GM19351 (cell line): ENCODE measurements at regions not wholly inside any gene's neighbourhood (a gene's known extent, or its start where the extent isn't known, plus 50 kb on each side); places are given as distances from the start of the nearest gene placed in this dataset.

ENCODE experiments used
- ATAC-seq: cut with Tn5 transposase; IDR thresholded peaks from one replicate; pipeline ENCODE4 v1.9.1; 2021; ENCODE audit warnings: mild to moderate bottlenecking, moderate library complexity; ENCODE audit not compliant: unreplicated experiment

DNA sequence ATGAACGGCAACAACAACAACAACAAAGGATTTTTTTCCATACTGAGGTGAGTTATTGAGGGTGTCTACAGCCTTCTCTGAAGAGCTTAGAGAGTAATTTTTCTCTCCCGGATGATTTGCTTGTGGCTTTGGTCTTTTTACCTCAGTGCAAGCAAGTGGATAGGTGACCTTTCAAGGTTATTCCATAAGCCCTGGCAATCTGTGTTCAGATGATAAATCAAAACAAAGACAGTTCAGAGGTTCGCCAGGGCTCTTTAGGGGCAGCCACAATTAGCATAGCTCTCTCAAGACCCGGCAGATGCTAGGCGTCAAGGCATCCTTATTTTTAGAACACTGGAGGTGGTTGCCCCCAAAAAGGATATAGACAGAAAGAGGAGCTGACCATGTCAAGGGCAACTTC is 417.9 kb upstream of the C9orf72 start:
- no peak for ATAC-seq

GRCh38 chr9:28001096-28001495 is 427.8 kb upstream of the C9orf72 start:
- no peak for ATAC-seq

GRCh38 chr9:28004900-28005299 is 431.6 kb upstream of the C9orf72 start:
- no peak for ATAC-seq

DNA sequence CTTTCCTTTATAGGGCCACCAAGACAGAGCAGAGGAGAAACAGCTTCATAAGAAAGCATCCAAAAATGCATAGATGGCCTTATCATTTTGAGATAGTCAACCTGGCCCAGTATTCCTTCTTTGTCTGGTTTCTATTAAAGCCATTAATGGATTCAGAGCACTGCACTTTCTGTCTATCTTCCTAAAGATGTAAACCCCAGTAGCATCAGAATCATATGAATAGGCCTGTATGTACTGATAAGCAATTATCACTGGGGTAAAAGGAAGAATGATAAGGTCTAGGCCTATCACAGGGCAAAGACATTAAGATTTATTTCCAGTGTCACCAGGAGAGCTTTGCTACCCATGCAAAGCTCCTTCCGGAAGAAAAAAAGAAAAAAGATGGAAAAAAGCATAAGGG is 432.5 kb upstream of the C9orf72 start:
- ATAC-seq: no peak

GRCh38 chr9:28007097-28007817 is 434.0 kb upstream of the C9orf72 start:
- no peak for ATAC-seq

DNA sequence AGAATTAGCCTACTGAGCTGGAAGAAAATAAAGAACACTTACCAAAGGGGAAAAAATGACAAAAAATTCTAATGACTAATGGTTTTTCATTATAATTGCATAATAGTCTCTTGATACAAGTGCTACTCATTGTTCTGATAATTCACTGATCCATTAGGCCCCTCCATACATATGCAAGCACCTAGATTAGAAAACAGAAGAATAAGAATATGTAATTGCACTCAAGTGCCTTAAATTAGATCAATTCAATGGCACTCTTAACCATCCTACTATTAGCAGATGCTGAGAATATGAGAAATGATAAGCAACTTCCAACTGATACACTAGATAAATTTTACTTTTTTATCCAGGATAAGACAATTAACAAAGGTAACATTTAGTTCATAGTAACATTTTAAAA is 440.9 kb upstream of the C9orf72 start:
- ATAC-seq: no peak

- ATAC-seq: no peak
Measured at GRCh38 chr9:28024676-28025075, 451.4 kb upstream of the C9orf72 start.

DNA sequence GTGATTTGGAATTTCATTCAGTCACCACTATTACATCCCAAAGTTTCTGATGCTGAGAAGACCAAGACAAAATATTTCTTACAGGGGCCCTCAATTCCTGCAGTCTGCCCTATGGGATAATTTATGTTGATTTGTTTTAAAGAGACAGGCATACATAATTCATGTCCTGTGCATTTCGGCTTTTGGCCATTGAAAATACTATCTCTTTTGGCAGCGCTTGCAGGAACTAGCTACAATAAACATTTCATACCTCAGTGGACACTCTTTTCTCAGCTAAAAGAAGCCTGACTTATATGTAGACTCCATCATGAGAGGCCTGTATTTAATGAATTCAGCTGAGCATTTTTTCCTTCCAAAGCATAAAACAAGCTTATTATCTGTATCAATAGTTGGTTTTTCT is 451.9 kb upstream of the C9orf72 start:
- no peak for ATAC-seq

DNA sequence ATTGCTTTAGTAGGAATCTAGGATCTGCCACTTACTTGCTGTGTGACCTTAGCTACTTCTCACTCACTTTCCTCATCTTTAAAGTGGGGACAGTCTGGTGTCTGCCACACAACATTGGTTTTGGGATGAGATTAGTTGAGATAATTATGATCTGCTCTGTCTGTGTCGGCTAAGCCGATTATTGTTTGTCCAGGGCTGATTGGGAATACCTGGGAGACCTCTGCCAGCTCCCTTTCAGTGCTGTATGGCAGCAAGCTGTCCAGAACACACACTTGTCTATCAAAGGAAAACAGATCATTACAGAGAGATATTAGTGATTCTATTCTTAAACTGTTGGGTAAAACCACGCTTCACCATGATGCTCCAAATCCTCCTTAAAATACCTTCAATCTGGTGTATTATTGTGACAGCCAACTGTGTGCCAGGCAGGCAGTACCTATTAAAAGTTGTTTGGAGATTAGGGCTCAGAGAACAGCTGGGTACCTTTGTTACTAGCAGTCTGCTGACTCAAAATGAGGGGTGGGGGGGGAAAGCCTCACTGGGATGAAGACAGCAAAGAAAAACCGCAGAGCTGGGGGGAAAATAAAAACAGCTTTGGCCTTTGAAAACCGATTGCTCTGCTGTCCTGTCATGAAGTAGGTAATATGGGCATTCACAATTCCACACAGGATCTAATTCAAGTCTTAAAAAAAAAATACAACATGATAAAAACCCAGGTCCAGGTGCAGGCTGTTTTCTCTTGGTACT is 458.4 kb upstream of the C9orf72 start:
- no peak for ATAC-seq

DNA sequence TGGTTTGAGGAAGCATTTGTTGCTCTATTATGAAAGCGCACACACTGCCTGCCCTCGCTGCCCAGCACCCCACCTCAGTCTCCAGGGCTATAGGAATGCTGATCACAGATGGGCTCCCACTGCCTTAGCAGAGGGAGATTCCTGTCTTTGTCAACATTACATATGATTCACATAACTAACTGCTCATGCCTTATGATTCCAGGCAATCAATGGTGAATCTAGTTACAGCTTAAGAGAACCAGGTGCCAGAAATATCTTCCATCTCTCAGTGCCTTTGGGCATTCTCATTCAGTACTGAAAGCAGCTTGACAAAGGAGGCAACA is 458.9 kb upstream of the C9orf72 start:
- no peak for ATAC-seq

GRCh38 chr9:28034242-28034641 is 461.0 kb upstream of the C9orf72 start:
- no peak for ATAC-seq

GRCh38 chr9:28037968-28038367 is 464.7 kb upstream of the C9orf72 start:
- no peak for ATAC-seq

- ATAC-seq: no peak
Measured at GRCh38 chr9:28045051-28045450, 471.8 kb upstream of the C9orf72 start.

GRCh38 chr9:28050046-28050445 is 476.8 kb upstream of the C9orf72 start:
- ATAC-seq: no peak

DNA sequence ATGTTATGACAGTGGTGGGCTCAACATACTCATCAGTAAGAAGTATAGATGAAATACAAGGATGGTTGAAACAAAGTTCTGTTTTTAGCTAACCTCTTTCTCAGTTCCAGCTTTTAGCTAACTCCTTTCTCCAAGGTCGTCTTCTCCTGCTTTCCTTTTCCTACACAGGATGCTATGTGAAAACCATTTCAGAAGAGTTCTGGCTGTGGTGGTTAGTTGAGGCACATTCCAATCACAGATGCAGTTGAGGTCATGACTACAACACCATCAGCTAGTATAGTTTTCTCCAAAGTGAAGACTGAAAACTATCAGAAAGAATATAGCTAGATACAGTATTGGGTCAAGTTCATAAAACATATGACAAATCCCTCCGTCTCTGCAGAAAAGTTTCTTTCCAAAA is 477.7 kb upstream of the C9orf72 start:
- ATAC-seq: no peak

DNA sequence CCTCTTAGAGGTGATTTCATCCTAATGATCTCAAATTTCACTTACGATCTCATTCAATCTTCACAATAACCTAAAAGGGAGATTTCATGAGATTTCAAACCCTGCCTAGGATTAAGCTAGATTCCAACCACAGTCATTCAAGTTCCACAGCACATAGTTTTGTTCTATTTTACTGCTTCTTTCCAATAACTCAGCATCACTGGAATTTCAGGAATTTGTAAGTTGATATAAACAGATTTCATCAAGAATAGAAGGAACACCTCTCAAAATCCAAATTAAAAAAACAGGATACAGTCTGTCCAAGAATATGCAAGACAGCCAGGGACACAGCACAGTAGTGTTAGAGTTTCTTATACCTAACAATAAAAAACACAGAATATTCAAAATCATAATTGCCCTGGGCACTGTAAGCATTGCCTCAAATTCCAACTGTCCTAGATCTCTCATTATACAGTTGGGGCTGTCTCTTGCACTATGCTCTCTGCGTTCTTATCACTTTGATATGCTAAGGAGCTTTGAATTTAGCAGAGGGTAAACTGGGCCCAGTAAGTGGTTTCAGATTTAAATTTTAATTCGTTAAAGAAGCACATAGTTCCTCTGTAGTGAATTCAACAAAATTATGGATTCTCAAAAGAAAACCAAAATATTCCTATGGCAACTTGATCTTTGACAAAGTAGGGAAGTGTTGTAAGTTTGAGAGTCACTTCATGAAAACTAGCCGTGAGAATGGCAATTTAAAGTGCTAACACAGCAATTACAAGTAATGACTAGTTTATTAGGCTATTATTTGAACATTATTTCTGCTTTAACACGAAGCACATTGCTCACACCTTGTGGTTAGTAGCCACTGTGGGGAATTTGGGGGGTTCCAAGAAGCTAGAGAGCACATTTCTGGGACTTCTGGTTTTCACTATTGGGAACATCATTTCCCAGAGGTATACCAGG is 478.6 kb upstream of the C9orf72 start:
- no peak for ATAC-seq

DNA sequence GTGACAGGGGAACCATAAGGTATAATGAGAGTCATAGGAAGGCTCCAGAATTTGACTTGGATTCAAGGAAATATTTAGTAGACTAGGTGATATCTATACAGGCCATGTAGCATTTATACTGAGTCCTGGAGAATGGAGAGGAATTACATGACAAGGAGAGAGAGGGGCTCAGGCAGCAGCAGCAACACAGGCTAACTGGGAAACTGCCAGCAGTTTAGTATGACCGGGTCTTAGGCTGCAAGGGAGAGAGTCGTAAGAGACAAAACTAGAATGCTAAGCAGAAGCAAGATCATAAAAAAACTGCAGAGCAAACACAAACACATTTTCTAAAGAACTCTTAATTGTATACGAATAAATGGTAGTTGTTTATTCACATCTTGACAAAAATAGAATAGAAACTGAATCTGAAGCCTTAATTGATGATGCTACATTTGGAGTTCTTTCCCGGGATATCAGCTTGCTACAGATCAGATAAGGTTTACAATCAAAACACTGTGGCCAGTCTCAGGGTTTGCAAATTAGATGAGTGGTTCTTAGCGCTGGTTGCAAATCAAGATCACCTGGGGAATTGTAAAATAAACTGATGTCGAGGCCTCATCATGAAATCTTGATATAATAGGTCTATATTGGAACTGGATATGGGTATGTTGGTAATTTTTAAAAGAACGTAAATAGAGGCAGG is 480.0 kb upstream of the C9orf72 start:
- ATAC-seq: no peak

GRCh38 chr9:28056006-28056405 is 482.7 kb upstream of the C9orf72 start:
- ATAC-seq: no peak

DNA sequence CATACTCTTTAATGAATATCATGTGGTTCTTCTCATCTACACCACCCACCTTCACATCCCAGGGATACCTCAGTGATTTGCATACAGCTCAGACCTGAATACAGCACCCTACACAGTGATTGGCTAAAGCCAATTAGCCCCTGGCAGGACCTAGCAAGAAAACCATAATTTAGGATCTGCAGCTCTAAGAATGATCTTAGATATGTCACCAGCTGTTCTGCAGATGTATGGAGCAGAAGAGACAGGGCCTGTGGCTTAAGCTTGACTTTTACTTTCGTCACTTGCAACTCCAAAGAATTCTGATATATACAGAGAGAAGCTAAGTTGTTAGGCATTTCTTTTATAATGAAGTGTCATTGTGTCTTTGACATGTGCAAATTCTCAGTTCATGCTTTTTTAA is 483.2 kb upstream of the C9orf72 start:
- no peak for ATAC-seq

- ATAC-seq: no peak
Measured at GRCh38 chr9:28059192-28059591, 485.9 kb upstream of the C9orf72 start.

- no peak for ATAC-seq
Measured at GRCh38 chr9:28064241-28064815, 491.0 kb upstream of the C9orf72 start.
